ENCODE measurements at regions not wholly inside any gene's neighbourhood (a gene's known extent, or its start where the extent isn't known, plus 50 kb on each side); places are given as distances from the start of the nearest gene placed in this dataset.

- TF ChIP-seq CTCF (IDR thresholded peaks at IDR 0.05) (no peak), EZH2 (IDR thresholded peaks at IDR 0.05; ENCODE audit: borderline replicate concordance, insufficient read depth, low read depth, low read length, poor library complexity, severe bottlenecking) (no peak)
These were observed 517.7 kb downstream of the RERGL start for GRCh38 chr12:17572250-17572649.

Measured in B cell (primary cell).